Heart left ventricle (tissue), 13 donors: ENCODE measurements at regions not wholly inside any gene's neighbourhood (a gene's known extent, or its start where the extent isn't known, plus 50 kb on each side); places are given as distances from the start of the nearest gene placed in this dataset.

Experiments used
- POLR2A ChIP-seq, 2 donors: fragments of 450-650 bp; IDR thresholded peaks; one replicate each; pipeline ENCODE4 v1.6.1; 2017; ENCODE audit warnings: antibody characterized with exemption in 2 of 2, mild to moderate bottlenecking in 2 of 2, moderate library complexity in 2 of 2
- TF ChIP-seq, protein P1 (sequence below), 12 donors: fragments of 200-600 bp; sonication (generic) in 4 of 12; IDR thresholded peaks; one replicate each; pipeline versions ENCODE4 v1.5.0 to v1.8.0; 2018 to 2022; ENCODE audit warnings: antibody characterized with exemption in 12 of 12, mild to moderate bottlenecking in 5 of 12
- donor health status: ischemic (EF 13 %, LVEDD 7.1; RV severe dilation, severe dysfunction).
- donor health status: DM: no; HTN: yes; CAD: no.
- donor health status: DM: no; HTN: no; CAD: no.
- donor health status: ischemic (EF 25% LVEDD 6.9; RV normal size, moderate dysfunction).
- donor health status: ischemic (EF 25% LVEDD 5.7; RV mildly dilated, moderate dysfunction).
- donor health status: ischemic (EF 35%, LVEDD 5.7; RV mildly dilated, moderate dysfunction).
- donor health status: nonischemic (EF 11% LVEDD 7.7; RV severe dilation, severe dysfunction).
- donor health status: DM: yes; HTN: yes; CAD: no.
- donor health status: PGD.
- donor health status: ischemic (EF 29% LVEDD 5.4; RV normal size, mild dysfunction).
- donor health status: nonischemic (EF 23%, LVEDD 6.1; RV moderate dilation, normal function).

DNA sequence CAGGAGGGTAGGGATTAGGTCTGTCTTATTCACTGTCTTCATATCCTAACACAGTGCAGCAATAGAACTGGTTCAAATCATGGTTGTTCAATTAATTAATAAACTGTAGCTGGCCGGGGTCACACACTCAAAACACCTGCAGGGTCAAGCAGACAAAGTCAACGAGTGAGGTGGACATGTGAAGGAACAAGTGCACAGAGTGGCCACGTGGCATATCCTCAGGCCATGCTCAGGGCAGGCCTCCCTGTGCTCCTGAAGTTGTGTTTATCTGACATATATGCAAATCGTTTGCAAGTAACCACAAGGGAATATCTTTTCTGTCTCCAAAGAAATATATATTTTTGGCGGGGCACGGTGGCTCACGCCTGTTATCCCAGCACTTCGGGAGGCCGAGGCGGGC is 98.5 kb upstream of the ZMIZ1 start:
- TF ChIP-seq, protein P1, sequence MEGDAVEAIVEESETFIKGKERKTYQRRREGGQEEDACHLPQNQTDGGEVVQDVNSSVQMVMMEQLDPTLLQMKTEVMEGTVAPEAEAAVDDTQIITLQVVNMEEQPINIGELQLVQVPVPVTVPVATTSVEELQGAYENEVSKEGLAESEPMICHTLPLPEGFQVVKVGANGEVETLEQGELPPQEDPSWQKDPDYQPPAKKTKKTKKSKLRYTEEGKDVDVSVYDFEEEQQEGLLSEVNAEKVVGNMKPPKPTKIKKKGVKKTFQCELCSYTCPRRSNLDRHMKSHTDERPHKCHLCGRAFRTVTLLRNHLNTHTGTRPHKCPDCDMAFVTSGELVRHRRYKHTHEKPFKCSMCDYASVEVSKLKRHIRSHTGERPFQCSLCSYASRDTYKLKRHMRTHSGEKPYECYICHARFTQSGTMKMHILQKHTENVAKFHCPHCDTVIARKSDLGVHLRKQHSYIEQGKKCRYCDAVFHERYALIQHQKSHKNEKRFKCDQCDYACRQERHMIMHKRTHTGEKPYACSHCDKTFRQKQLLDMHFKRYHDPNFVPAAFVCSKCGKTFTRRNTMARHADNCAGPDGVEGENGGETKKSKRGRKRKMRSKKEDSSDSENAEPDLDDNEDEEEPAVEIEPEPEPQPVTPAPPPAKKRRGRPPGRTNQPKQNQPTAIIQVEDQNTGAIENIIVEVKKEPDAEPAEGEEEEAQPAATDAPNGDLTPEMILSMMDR (IDR thresholded peaks at IDR 0.05), result no peak
- TF ChIP-seq POLR2A (IDR thresholded peaks at IDR 0.05), result no peak
